NCI-H446 (cell line): ENCODE measurements at regions not wholly inside any gene's neighbourhood (a gene's known extent, or its start where the extent isn't known, plus 50 kb on each side); places are given as distances from the start of the nearest gene placed in this dataset.
A peak's percentile ranks its signal among the peaks of the same experiment; 100 is the strongest.

Experiments
- DNase-seq, 2 experiments: peaks; one replicate each; lab custom pipeline; 2025; lab: John Stamatoyannopoulos, UW

- no peak for DNase-seq
Observed at GRCh38 chr12:105745811-105746210, 392.9 kb downstream of the NUAK1 start.

- DNase-seq: peak; percentile 40 to 88
Observed at GRCh38 chr12:105748806-105749600, 389.8 kb downstream of the NUAK1 start.

- no peak for DNase-seq
Observed at GRCh38 chr12:105750096-105750495, 388.7 kb downstream of the NUAK1 start.

- DNase-seq: no peak
Observed at GRCh38 chr12:105754313-105754712, 384.4 kb downstream of the NUAK1 start.

GRCh38 chr12:105756961-105757360 is 381.8 kb downstream of the NUAK1 start:
- DNase-seq: no peak

GRCh38 chr12:105759149-105759548 is 379.6 kb downstream of the NUAK1 start:
- DNase-seq: no peak

GRCh38 chr12:105761075-105761474 is 377.7 kb downstream of the NUAK1 start:
- no peak for DNase-seq

GRCh38 chr12:105764216-105764835 is 374.4 kb downstream of the NUAK1 start:
- DNase-seq: no peak

GRCh38 chr12:105765053-105766014 is 373.4 kb downstream of the NUAK1 start:
- DNase-seq: no peak

GRCh38 chr12:105766029-105766428 is 372.7 kb downstream of the NUAK1 start:
- DNase-seq: no peak

- DNase-seq: no peak
Observed at GRCh38 chr12:105769486-105769885, 369.3 kb downstream of the NUAK1 start.

- peak; percentile 23 to 81 for DNase-seq
Observed at GRCh38 chr12:105773471-105773870, 365.3 kb downstream of the NUAK1 start.

- DNase-seq: no peak
Observed at GRCh38 chr12:105774037-105774436, 364.7 kb downstream of the NUAK1 start.

GRCh38 chr12:105775343-105775742 is 363.4 kb downstream of the NUAK1 start:
- no peak for DNase-seq

- DNase-seq: no peak
Observed at GRCh38 chr12:105783983-105784947, 354.5 kb downstream of the NUAK1 start.

- no peak for DNase-seq
Observed at GRCh38 chr12:105793421-105793820, 345.3 kb downstream of the NUAK1 start.

- DNase-seq: no peak
Observed at GRCh38 chr12:105798256-105798845, 340.4 kb downstream of the NUAK1 start.

- DNase-seq: no peak
Observed at GRCh38 chr12:105799103-105799502, 339.7 kb downstream of the NUAK1 start.

GRCh38 chr12:105801351-105801750 is 337.4 kb downstream of the NUAK1 start:
- DNase-seq: no peak

GRCh38 chr12:105803292-105803691 is 335.5 kb downstream of the NUAK1 start:
- DNase-seq: no peak
